ENCODE measurements at regions not wholly inside any gene's neighbourhood (a gene's known extent, or its start where the extent isn't known, plus 50 kb on each side); places are given as distances from the start of the nearest gene placed in this dataset.

- no peak for TF ChIP-seq EZH2 (IDR thresholded peaks at IDR 0.05; ENCODE audit: insufficient read depth, poor library complexity, severe bottlenecking)
- TF ChIP-seq EZH2phosphoT487 (IDR thresholded peaks at IDR 0.05; ENCODE audit: insufficient read depth, low read depth): no peak
Observed at GRCh38 chr1:58116284-58116683, 430.2 kb downstream of the OMA1 start.
